ENCODE measurements at regions not wholly inside any gene's neighbourhood (a gene's known extent, or its start where the extent isn't known, plus 50 kb on each side); places are given as distances from the start of the nearest gene placed in this dataset.

GRCh38 chr22:49091451-49091850 is 736.2 kb downstream of the BRD1 start:
- H3K4me1 Mint-ChIP-seq, result peaks cover 7% of the 10 kb centered on the region
- no peaks in the 10 kb centered on the region for H3K9me3 Mint-ChIP-seq
- H3K27ac Mint-ChIP-seq, result no peak overlapping the region
- TF ChIP-seq, protein P1, sequence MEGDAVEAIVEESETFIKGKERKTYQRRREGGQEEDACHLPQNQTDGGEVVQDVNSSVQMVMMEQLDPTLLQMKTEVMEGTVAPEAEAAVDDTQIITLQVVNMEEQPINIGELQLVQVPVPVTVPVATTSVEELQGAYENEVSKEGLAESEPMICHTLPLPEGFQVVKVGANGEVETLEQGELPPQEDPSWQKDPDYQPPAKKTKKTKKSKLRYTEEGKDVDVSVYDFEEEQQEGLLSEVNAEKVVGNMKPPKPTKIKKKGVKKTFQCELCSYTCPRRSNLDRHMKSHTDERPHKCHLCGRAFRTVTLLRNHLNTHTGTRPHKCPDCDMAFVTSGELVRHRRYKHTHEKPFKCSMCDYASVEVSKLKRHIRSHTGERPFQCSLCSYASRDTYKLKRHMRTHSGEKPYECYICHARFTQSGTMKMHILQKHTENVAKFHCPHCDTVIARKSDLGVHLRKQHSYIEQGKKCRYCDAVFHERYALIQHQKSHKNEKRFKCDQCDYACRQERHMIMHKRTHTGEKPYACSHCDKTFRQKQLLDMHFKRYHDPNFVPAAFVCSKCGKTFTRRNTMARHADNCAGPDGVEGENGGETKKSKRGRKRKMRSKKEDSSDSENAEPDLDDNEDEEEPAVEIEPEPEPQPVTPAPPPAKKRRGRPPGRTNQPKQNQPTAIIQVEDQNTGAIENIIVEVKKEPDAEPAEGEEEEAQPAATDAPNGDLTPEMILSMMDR (IDR thresholded peaks at IDR 0.05; ENCODE audit: unreplicated experiment in 3 of 3), result no peak
- peaks cover 26% of the 10 kb centered on the region for H3K27me3 Mint-ChIP-seq (ENCODE audit: low read depth)
- H3K36me3 Mint-ChIP-seq (ENCODE audit: low read depth), result no peaks in the 10 kb centered on the region
- H3K4me3 Mint-ChIP-seq, result no peak overlapping the region

- H3K4me1 Mint-ChIP-seq, result peaks cover 7% of the 10 kb centered on the region
- peaks cover 26% of the 10 kb centered on the region for H3K27me3 Mint-ChIP-seq (ENCODE audit: low read depth)
- no peaks in the 10 kb centered on the region for H3K9me3 Mint-ChIP-seq
- H3K27ac Mint-ChIP-seq, result no peak overlapping the region
- H3K4me3 Mint-ChIP-seq, result no peak overlapping the region
- TF ChIP-seq, protein P1 (IDR thresholded peaks at IDR 0.05; ENCODE audit: unreplicated experiment in 3 of 3), result no peak
- H3K36me3 Mint-ChIP-seq (ENCODE audit: low read depth), result no peaks in the 10 kb centered on the region
Measured at GRCh38 chr22:49090853-49091135, 736.9 kb downstream of the BRD1 start.

DNA sequence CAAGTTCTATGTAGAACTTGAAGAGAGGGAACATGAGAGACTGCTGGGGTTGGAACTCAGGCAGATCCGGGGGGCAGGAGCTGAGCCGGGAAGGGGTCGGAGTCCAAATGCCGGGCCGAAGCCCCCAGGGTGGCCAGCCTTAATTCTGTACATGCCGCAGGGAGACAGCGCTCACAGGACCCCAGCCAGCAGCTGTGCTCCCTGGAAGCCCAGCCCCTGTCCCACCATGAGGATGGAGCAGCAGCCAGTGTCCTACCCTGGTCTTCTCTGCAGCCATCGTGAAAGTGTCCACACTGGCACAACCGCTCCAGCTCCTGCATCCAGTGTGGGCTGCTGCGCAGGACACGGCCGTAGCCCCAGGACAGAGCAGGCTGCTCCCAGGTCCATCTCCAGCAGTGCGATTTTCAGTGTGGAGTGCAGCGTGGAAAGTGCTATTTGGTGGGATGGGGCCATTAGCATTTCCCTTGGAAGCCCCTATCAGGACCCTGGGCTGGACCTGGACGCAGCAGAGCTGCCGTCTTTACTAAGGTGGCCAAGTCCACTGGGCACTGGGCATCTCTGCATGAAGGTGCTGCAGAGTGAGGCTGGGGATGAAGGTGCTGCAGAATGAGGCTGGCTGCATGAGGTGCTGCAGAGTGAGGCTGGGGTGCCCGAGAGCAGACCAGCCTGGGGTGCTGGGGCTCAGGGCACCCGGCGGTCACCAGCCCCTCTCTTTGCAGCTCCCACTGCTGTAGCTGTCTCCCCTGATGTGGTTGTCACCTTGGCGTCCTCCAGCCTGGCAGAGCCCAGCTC is 737.4 kb downstream of the BRD1 start:
- Mint-ChIP-seq H3K27ac (no peak overlapping the region), H3K4me3 (no peak overlapping the region), H3K27me3 (ENCODE audit: low read depth) (peaks cover 26% of the 10 kb centered on the region), H3K4me1 (peaks cover 7% of the 10 kb centered on the region), H3K9me3 (no peaks in the 10 kb centered on the region), H3K36me3 (ENCODE audit: low read depth) (no peaks in the 10 kb centered on the region)
- TF ChIP-seq, protein P1 (IDR thresholded peaks at IDR 0.05; ENCODE audit: unreplicated experiment in 3 of 3), result no peak

- Mint-ChIP-seq H3K4me1 (peaks cover 7% of the 10 kb centered on the region), H3K9me3 (no peaks in the 10 kb centered on the region), H3K27ac (no peak overlapping the region), H3K36me3 (ENCODE audit: low read depth) (no peaks in the 10 kb centered on the region), H3K4me3 (no peak overlapping the region), H3K27me3 (ENCODE audit: low read depth) (peaks cover 33% of the 10 kb centered on the region)
- TF ChIP-seq, protein P1 (IDR thresholded peaks at IDR 0.05; ENCODE audit: unreplicated experiment in 3 of 3), result no peak
Measured at GRCh38 chr22:49088801-49089791, 738.6 kb downstream of the BRD1 start.

DNA sequence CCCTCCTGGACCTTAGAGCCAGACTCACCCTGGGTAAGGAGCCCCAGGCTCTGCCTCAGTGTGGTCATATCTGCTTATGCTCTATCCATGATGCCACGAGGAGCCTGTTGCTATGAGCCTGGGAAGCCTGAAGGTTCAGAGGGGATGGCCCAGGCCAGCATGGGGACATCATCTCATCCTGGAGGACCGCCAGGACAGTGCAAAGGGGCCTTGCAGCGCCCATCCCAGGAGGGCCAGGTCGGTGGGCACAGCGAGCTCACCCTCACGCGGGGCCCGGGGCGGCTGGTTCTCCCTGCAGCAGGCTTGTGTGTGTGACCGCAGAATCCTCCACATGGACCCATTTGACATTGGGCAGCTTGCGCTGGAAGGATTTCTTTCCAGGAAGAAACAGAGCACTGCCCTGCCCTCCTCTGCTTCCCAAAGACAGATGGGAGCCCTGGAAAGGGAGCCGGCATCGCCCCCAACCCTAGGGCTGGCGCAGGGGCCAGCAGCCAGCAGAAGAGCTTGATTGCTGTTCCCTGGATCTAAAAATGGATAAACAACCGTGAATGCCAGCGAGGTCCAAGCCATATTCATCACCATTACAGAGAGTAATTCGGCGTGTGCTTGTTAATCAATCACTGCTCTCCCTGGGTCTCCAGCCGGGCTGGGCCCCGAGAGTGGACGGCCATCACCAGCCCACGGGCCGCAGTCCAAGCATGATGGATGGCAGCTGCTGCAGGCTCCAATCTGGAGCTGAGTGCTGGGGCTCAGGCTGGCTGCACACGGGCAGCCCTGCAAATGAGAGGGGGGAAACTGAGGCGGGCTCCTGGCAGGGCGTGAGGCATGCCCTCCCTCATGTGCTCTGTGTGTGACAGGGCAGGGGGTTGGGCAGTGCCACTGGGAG is 739.7 kb downstream of the BRD1 start:
- Mint-ChIP-seq H3K27ac (no peak overlapping the region), H3K36me3 (ENCODE audit: low read depth) (no peaks in the 10 kb centered on the region), H3K4me1 (peaks cover 7% of the 10 kb centered on the region), H3K27me3 (ENCODE audit: low read depth) (peaks cover 37% of the 10 kb centered on the region), H3K9me3 (peaks cover 2% of the 10 kb centered on the region), H3K4me3 (no peak overlapping the region)
- TF ChIP-seq, protein P1 (IDR thresholded peaks at IDR 0.05; ENCODE audit: unreplicated experiment in 3 of 3), result no peak

Measured in nephron (organoid).